Left cardiac atrium (tissue), 4 donors: ENCODE measurements at regions not wholly inside any gene's neighbourhood (a gene's known extent, or its start where the extent isn't known, plus 50 kb on each side); places are given as distances from the start of the nearest gene placed in this dataset.

ENCODE experiments used
- ATAC-seq, 2 donors: fragments of 200-7000 bp; cut with Tn5 transposase; one replicate each; pipeline ENCODE4 v1.9.1; 2020; ENCODE audit warnings: mild to moderate bottlenecking in 2 of 2, moderate library complexity in 2 of 2
- DNase-seq: peaks from one replicate; pipeline ENCODE4 v3.0.0-alpha.2; 2020
- intact Hi-C, 2 donors: fragments of 100-400 bp; cut with DNase I; formaldehyde crosslinking; loops; one replicate each; pipeline versions ENCODE4 v1.14.1 to v1.15.1; 2022 to 2023
- donor health status: DM: no; HTN: yes; CAD: no.
- donor health status: DM: no; HTN: yes; CAD: no; lungs with severe emphysema.
- donor health status: DM: yes; HTN: yes; CAD: no.
- donor health status: Dilated cardiomyopathy.

DNA sequence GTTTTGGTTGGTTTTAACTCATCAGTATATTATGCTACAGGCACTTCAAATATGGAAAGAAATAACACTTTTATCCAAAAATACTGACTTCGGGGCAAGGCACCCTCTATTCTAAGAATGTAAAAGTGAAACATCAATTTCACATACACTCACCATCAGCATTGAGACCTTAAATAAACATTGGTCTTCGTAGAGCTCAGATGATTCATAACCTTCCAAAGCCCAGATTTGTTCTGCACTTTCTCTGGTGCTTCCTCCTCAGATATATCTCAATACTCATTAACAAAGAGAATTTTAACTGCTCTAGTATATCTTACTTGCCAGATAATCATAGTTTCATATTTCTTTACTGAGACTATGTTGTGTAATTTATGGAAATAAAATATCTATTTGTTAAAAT is 794.3 kb downstream of the LIG4 start:
- intact Hi-C loops: no loop called here

DNA sequence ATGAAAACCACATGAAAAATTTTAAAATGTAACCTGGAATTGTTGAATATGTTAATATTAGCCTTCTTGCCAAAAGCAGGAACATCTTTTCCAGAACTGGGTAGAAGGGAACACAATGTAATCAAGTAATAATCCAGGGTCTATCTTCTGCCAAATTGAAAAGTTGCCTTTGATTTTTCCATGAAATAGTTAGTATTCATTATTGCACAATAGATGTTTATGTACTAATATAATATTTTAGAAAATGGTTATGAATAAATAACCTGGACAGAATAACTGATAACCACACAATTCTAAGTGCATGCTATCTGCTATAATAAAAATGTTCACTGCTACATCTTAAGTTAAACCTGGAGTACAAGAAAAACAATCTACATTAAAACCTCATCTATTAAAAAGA is 802.3 kb downstream of the LIG4 start:
- intact Hi-C loops: no loop called here
- DNase-seq (no peak), ATAC-seq (no peak)

More for the DNA sequence above, 794.3 kb downstream of the LIG4 start:
- ATAC-seq: no peak
- DNase-seq: no peak

DNA sequence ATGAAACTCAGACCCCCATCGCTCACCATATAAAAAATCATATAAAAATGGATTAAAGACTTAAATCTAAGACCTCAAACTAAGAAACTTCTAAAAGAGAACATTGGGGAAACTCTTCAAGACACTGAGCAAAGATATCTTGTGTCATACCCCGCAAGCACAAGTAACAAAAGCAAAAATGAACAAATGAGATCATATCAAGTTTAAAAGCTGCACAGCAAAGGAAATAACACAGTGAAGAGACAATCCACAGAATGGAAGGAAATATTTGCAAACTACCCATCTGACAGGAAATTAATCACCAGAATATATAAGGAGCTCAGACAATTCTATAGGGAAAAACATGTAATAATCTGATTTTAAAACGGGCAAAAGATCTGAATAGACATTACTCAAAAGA is 808.3 kb downstream of the LIG4 start:
- DNase-seq: no peak
- no peak for ATAC-seq
- intact Hi-C loops: no loop called here

GRCh38 chr13:107395927-107396662 is 819.2 kb downstream of the LIG4 start:
- intact Hi-C loops: no loop called here
- no peak for ATAC-seq

GRCh38 chr13:107392205-107392604 is 823.1 kb downstream of the LIG4 start:
- ATAC-seq (no peak), DNase-seq (no peak)
- intact Hi-C loops: no loop called here

More at GRCh38 chr13:107395927-107396662, 819.2 kb downstream of the LIG4 start:
- no peak for DNase-seq

- intact Hi-C loops: no loop called here
- no peak for ATAC-seq
- DNase-seq: no peak
Measured at GRCh38 chr13:107387525-107387924, 819.6 kb upstream of the ARGLU1 start.

DNA sequence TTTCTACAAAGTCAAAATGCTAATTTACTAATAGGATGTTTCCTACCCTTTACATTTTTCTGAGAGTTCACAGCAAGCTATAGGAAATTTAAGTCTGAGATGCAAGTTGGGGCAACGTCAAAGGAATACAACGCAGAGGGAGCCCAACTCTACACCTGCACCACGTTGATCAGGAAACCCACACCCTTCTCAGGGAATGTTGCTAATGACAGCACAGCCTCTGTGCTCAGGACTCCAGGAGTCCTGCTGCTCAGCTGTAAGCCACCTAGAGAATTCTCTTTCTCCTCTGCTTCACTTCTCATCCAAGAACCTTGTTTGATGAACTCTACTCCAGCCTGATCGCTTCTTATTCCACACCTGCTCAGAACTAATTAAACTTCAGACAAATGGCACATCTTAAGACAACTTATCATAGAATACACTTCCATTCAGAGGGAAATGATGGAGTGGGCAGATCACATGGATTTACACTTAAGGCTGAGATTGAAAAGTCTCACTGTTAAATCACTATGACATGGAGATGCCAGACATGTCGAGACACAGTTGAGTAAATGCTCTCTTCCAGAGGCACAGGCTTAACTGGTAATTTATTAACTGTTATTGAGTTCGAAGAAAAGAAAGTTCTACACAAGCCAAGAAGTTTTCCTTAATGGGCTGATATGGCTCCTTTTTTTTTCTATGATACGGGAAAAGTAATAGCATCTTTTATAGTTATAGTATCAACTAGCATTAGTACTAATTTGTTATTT is 811.6 kb upstream of the ARGLU1 start:
- DNase-seq (no peak), ATAC-seq (no peak)
- intact Hi-C loops: loop anchor here in 1 of 2 donors (10.0 kb wide), 1 partner anchor 775 kb away; no protein-coding TSS in a partner anchor

DNA sequence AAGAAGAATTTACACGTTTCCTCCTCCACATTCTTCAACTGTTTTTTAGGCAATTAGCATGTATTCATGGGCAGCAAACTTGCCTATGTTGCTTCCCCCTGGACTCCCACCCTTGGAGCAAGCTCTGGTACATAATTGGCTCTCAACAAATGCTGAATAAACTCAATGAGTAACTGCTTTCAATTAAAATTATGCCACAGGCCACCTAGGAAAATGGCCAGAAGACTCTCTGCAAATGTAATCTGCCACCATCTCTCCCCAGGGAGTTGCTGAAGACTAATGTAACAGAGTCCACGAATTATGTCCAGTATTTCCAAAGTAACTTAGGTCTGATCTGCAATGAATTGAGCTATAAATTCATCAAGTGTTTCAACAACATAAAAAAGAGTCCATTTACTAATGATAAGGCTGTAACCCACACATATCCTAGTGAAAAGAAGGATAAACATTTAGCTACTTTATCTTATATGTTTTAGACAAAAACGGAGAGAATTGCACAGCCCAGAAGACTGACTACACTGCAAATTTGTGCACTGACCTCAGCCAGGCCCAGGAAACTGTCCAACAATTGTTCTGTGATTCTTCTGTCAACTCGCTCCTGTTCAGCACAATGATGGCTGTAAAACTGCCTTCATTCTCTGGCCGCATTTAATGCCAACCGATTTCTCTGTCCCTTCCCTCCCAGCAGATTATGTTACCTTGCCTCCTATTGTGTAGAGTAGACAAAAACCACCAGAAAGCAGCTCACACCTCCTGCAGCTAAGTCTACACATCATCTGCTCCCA is 808.6 kb upstream of the ARGLU1 start:
- DNase-seq (no peak), ATAC-seq (no peak)
- intact Hi-C loops: loop anchor here in 1 of 2 donors (10.0 kb wide), 1 partner anchor 778 kb away; no protein-coding TSS in a partner anchor

DNA sequence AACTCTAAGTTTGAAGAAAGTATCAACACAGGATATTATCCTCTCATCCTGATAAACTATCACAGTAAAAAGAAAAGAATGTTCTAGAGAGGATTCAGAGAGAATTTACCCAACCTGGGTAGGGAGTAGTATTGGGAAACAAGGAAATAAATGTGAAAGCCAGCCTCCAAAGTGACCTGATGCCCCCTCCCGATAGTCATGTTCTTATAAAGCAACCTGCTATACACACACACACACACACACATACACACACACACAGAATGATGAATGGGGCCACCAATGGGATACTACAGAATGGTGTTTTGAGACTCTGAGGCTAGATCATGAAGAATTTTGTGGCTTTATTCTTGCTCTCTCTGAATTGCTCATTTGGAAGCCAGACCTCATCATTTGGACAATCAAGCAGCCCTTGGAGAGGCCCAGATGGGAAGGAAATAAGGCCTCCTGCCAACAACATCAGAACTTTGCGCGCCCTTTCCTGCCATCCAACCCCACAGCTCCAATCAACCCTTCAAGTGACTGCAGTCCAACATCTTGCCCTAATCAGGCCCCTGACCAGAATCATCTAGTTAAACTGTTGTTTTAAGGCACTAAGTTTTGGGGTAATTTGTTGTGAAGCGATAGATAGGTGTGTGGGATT is 807.9 kb upstream of the ARGLU1 start:
- DNase-seq (no peak), ATAC-seq (no peak)
- intact Hi-C loops: loop anchor here in 1 of 2 donors (10.0 kb wide), 1 partner anchor 779 kb away; no protein-coding TSS in a partner anchor

DNA sequence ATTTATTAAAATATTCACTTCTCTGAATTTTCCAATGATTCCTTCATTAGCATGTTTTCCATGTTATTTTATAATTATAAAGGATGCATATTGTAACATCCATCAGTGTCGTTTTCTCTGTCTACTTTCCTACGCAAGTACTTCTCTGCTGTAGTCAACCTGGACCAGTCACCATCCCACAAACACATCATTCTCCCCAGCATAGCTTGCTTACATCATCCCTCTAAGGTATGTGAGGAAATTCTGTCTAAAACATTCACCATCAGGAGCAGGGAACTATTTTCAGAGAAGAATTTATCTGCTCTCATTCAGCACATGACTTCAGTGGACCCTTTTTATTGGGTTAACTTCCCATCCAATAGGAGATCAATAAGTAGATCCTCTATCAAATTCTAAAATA is 806.1 kb upstream of the ARGLU1 start:
- intact Hi-C loops: loop anchor here in 1 of 2 donors (10.0 kb wide), 1 partner anchor 781 kb away; no protein-coding TSS in a partner anchor
- DNase-seq: no peak
- no peak for ATAC-seq

DNA sequence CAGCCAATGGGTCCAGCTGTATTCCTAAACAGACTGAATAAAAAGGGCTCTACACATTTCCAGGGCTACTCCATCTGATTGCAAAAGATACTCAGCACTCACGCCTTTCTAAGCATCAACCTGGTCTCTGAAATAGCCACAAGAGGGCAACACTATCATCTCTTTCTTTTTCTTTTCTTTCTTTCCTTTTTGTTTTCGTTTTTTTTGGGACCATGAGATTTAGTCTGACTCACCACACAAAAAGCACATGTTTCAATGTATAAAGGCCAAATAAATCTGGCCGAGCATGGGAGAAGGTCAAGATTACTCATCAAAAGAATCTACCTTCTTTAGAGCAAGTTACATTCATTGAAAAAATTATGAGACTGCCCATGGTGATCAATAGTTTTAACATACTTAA is 805.6 kb upstream of the ARGLU1 start:
- ATAC-seq (peak in 1 of 2 donors; percentile 55), DNase-seq (no peak)
- intact Hi-C loops: loop anchor here in 1 of 2 donors (10.0 kb wide), 1 partner anchor 781 kb away; no protein-coding TSS in a partner anchor

DNA sequence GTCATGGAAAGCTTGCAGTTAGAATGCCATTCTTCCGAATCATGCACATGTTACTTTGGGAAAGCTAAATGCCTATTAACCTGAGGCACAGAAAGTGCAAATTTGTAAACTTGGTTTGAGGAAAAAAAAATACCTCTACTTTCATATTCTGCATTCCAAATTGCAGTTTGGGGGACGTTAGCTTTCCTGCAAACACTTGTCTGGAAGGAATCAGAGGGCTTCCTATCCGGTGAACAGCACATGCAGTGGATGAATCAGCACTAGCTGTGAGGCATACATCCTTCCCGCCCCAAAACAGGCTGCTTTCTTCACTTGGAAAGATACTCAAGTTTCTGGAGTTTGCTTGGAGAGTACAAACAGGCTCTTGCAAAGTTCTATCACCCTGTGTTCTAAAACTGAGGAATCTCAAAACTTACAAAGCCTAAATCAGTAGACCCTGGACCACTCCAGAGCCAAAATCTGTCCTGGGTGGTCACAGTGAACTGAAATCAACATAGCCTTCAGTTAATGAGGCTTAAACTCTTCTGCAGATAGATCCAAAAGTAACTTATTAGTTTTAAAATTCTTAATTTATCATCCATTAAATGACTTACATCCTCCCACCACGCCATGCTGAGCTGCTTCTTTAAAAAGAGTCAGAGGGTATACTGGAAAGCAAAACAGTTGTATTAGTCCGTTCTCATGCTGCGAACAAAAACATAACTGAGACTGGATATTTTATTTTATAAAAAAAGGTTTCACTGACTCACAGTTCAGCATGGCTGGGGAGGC is 802.3 kb upstream of the ARGLU1 start:
- no peak for DNase-seq
- intact Hi-C loops: loop anchor here in 1 of 2 donors (10.0 kb wide), 1 partner anchor 785 kb away; no protein-coding TSS in a partner anchor
- peak in 1 of 2 donors; percentile 70 for ATAC-seq

DNA sequence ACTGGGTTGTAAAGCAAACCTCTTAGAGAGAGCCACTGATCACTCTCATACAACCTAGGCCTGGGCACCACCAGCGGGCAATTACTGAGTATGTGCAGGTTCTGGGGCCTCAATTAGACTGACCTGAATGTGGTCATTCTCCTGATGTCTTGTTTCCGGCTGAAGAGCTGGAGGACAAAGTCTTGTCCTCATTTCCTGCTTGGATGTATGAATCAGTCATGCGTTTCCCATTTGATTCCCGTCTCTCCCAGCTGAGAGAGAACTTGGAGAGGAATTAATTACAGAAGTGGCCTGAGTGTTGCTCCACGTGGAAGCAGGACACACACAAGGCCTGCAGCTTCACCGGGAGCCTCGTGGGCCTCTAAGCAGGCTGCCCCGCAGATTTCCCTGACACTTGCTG is 799.3 kb upstream of the ARGLU1 start:
- DNase-seq: no peak
- ATAC-seq: no peak
- intact Hi-C loops: no loop called here

DNA sequence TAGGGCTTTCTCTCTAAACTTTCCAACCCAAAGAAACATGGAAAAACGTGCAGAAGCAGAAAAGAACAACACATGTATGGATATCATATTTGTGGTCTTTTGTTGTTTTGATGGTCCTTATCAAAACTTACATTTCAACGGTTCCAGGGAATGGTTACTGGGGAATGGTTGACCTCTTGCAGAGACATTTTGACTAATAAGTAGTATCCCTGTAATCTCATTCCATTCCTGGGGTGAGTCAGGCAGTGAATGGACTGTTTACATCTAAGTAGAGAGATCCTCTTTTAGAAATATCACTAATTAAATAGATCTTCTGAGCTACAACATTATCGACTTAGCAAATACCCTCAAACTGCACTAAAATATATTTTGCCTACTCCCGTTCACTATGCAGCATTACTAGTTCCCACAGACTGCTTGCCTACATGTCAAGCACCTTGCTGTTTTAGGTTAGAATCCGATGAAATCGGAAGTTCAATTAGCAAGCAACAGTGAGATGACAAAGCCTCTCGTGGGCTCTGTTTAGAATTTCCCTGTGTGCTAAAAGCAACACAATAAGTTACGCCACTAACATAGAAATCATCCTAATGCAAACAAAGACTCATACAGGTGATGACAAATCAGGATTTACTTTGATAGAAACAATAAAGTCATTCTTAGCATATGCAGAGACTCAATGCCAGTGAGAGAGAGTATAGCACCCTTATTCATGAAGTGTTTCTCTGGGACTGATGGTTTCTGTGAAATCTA is 797.7 kb upstream of the ARGLU1 start:
- no peak for ATAC-seq
- DNase-seq: no peak
- intact Hi-C loops: no loop called here

GRCh38 chr13:107364658-107365057 is 796.7 kb upstream of the ARGLU1 start:
- DNase-seq (no peak), ATAC-seq (no peak)
- intact Hi-C loops: no loop called here

- DNase-seq: no peak
- intact Hi-C loops: no loop called here
- peak in 1 of 2 donors; percentile 79 for ATAC-seq
Measured at GRCh38 chr13:107361666-107362065, 793.7 kb upstream of the ARGLU1 start.

- DNase-seq (no peak), ATAC-seq (no peak)
- intact Hi-C loops: no loop called here
Measured at GRCh38 chr13:107360010-107360409, 792.1 kb upstream of the ARGLU1 start.

GRCh38 chr13:107358866-107359265 is 790.9 kb upstream of the ARGLU1 start:
- intact Hi-C loops: no loop called here
- DNase-seq (no peak), ATAC-seq (no peak)
